ENCODE measurements at regions not wholly inside any gene's neighbourhood (a gene's known extent, or its start where the extent isn't known, plus 50 kb on each side); places are given as distances from the start of the nearest gene placed in this dataset.

GRCh38 chr3:109882144-109882543 lies 544.8 kb upstream of the DPPA4 start:
- TF ChIP-seq POLR2AphosphoS5 (IDR thresholded peaks at IDR 0.05) (no peak), REST (IDR thresholded peaks at IDR 0.05; ENCODE audit: borderline replicate concordance) (no peak), CTCF (IDR thresholded peaks at IDR 0.05; ENCODE audit: poor library complexity, severe bottlenecking) (no peak), SMC3 (conservative IDR thresholded peaks at IDR 0.05; ENCODE audit: poor library complexity) (no peak), RAD21 (conservative IDR thresholded peaks at IDR 0.05) (no peak), EP300 (conservative IDR thresholded peaks at IDR 0.05; ENCODE audit: poor library complexity, severe bottlenecking) (no peak), MXI1 (conservative IDR thresholded peaks at IDR 0.05; ENCODE audit: poor library complexity, severe bottlenecking) (no peak), TAF1 (IDR thresholded peaks at IDR 0.05; ENCODE audit: low read depth) (no peak), EZH2 (IDR thresholded peaks at IDR 0.05; ENCODE audit: borderline replicate concordance, insufficient read depth, low read length, poor library complexity, severe bottlenecking) (no peak)
- no peaks in the 10 kb centered on the region for H3K79me2 ChIP-seq (replicated peaks; ENCODE audit: insufficient read depth, low read length)
- no peak overlapping the region for H3K4me3 ChIP-seq (ENCODE audit: low read length)

GRCh38 chr3:109887293-109887692 lies 549.9 kb upstream of the DPPA4 start:
- H4K20me1 ChIP-seq (ENCODE audit: insufficient read depth): no peaks in the 10 kb centered on the region
- H3K9ac ChIP-seq (ENCODE audit: low read length): no peak overlapping the region
- no peaks in the 10 kb centered on the region for H3F3A ChIP-seq (ENCODE audit: insufficient read depth, low read length, poor library complexity, severe bottlenecking)
- no peak overlapping the region for H3K4me3 ChIP-seq (ENCODE audit: low read length)
- H3K4me2 ChIP-seq (ENCODE audit: low read length): no peak overlapping the region
- no peaks in the 10 kb centered on the region for H3K9me2 ChIP-seq (ENCODE audit: insufficient read depth, low read length)
- no peak overlapping the region for H2AFZ ChIP-seq (ENCODE audit: low read depth, low read length)
- no peaks in the 10 kb centered on the region for H3K36me3 ChIP-seq (ENCODE audit: insufficient read depth, low read length)
- TF ChIP-seq EZH2 (IDR thresholded peaks at IDR 0.05; ENCODE audit: borderline replicate concordance, insufficient read depth, low read length, poor library complexity, severe bottlenecking) (no peak), MXI1 (conservative IDR thresholded peaks at IDR 0.05; ENCODE audit: poor library complexity, severe bottlenecking) (no peak), RAD21 (conservative IDR thresholded peaks at IDR 0.05) (no peak), REST (IDR thresholded peaks at IDR 0.05; ENCODE audit: borderline replicate concordance) (no peak), SMC3 (conservative IDR thresholded peaks at IDR 0.05; ENCODE audit: poor library complexity) (no peak), TAF1 (IDR thresholded peaks at IDR 0.05; ENCODE audit: low read depth) (no peak), CTCF (IDR thresholded peaks at IDR 0.05; ENCODE audit: poor library complexity, severe bottlenecking) (no peak), POLR2AphosphoS5 (IDR thresholded peaks at IDR 0.05) (no peak), EP300 (conservative IDR thresholded peaks at IDR 0.05; ENCODE audit: poor library complexity, severe bottlenecking) (no peak)
- H3K79me2 ChIP-seq (replicated peaks; ENCODE audit: insufficient read depth, low read length): no peaks in the 10 kb centered on the region
- H3K9me3 ChIP-seq (ENCODE audit: low read length): no peaks in the 10 kb centered on the region
- no peak overlapping the region for H3K27ac ChIP-seq (ENCODE audit: low read length)
- no peaks in the 10 kb centered on the region for H3K27me3 ChIP-seq (ENCODE audit: insufficient read depth, low read depth, low read length)

More at GRCh38 chr3:109882144-109882543, 544.8 kb upstream of the DPPA4 start:
- no peaks in the 10 kb centered on the region for H4K20me1 ChIP-seq (ENCODE audit: insufficient read depth)
- no peaks in the 10 kb centered on the region for H3F3A ChIP-seq (ENCODE audit: insufficient read depth, low read length, poor library complexity, severe bottlenecking)
- no peak overlapping the region for H3K9ac ChIP-seq (ENCODE audit: low read length)
- no peak overlapping the region for H3K27ac ChIP-seq (ENCODE audit: low read length)
- no peak overlapping the region for H3K4me2 ChIP-seq (ENCODE audit: low read length)
- no peaks in the 10 kb centered on the region for H3K9me3 ChIP-seq (ENCODE audit: low read length)
- no peak overlapping the region for H2AFZ ChIP-seq (ENCODE audit: low read depth, low read length)
- H3K9me2 ChIP-seq (ENCODE audit: insufficient read depth, low read length): no peaks in the 10 kb centered on the region
- no peaks in the 10 kb centered on the region for H3K36me3 ChIP-seq (ENCODE audit: insufficient read depth, low read length)
- H3K27me3 ChIP-seq (ENCODE audit: insufficient read depth, low read depth, low read length): no peaks in the 10 kb centered on the region
